Spleen (tissue), 7 donors: ENCODE measurements at regions not wholly inside any gene's neighbourhood (a gene's known extent, or its start where the extent isn't known, plus 50 kb on each side); places are given as distances from the start of the nearest gene placed in this dataset.

ENCODE experiments used
- CTCF ChIP-seq, 11 experiments: fragments of 200-600 bp in 7 of 11; fragments of 450-650 bp in 4 of 11; sonication (generic) in 4 of 11; IDR thresholded peaks in 8 of 11; conservative IDR thresholded peaks in 3 of 11; 1 replicate in 7 of 11; 2 replicates in 4 of 11; pipeline versions ENCODE4 v1.4.0 to v1.8.0; 2016 to 2021; ENCODE audit warnings: antibody characterized with exemption in 11 of 11, inconsistent platforms in 4 of 11, mild to moderate bottlenecking in 1 of 11
- POLR2A ChIP-seq, 3 donors: fragments of 450-650 bp; IDR thresholded peaks; one replicate each; pipeline ENCODE4 v1.5.1; 2017; ENCODE audit warnings: antibody characterized with exemption in 3 of 3, mild to moderate bottlenecking in 1 of 3
- POLR2AphosphoS5 ChIP-seq, 3 donors: sonication (generic); formaldehyde crosslinking; IDR thresholded peaks; one replicate each; pipeline ENCODE4 v1.5.1; 2017; ENCODE audit warnings: antibody characterized with exemption in 3 of 3
- donor health status: DM: no; HTN: no; CAD: no; lungs with moderate emphysema.
- donor health status: DM: no; HTN: no; CAD: no.
- donor health status: DM: no; HTN: no; CAD: no.

GRCh38 chr4:34721835-34722234 lies 1522.5 kb downstream of the ARAP2 start:
- TF ChIP-seq POLR2A (IDR thresholded peaks at IDR 0.05) (no peak), CTCF (IDR thresholded peaks at IDR 0.05 in 8 of 11, conservative IDR thresholded peaks at IDR 0.05 in 3 of 11) (no peak), POLR2AphosphoS5 (IDR thresholded peaks at IDR 0.05) (no peak)
